ENCODE measurements at regions not wholly inside any gene's neighbourhood (a gene's known extent, or its start where the extent isn't known, plus 50 kb on each side); places are given as distances from the start of the nearest gene placed in this dataset.
"Not testable (repeated sequence)": the region's sequence is repeated elsewhere in the genome, so short reads cannot be mapped to it uniquely, and the experiment has no call there.

DNA sequence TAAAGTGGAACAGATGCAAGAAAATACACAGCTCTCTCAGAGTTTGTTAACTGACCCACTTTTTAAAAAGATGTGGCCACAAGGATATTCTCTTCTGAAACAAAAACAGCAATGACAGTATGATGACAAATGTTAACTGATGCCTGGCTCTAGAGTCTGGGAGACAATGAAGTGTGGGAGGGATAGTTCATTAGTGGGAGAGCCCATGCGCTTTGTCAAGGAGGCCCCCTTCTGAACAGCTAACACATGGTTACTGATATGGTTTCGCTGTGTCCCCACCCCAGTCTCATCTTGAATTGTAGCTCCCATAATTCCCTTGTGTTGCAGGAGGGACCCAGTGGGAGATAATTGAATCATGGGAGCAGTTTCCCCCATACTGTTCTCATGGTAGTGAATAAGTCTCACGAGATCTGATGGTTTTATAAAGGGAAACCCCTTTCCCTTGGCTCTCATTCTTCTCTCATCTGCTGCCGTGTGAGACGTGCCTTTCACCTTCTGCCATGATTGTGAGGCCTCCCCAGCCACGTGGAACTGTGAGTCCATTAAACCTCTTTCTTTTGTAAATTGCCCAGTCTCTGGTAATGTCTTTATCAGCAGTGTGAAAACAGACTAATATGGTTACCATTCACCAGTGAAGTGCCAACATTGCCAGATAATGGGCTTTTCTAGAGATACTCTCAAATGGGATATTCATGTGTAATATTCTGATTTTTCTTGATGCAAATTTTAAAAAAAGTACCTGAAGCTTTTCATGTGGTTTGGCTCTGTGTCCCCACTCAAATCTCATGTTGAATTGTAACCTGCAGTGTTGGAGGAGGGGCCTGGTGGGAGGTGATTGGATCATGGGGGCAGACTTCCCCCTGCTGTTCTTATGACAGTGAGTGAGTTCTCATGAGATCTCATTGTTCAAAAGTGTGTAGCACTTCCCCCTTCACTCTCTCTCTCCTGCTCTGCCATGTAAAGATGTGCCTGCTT lies 435.8 kb downstream of the SHISA9 start:
- not testable (repeated sequence) for DNase-seq

DNA sequence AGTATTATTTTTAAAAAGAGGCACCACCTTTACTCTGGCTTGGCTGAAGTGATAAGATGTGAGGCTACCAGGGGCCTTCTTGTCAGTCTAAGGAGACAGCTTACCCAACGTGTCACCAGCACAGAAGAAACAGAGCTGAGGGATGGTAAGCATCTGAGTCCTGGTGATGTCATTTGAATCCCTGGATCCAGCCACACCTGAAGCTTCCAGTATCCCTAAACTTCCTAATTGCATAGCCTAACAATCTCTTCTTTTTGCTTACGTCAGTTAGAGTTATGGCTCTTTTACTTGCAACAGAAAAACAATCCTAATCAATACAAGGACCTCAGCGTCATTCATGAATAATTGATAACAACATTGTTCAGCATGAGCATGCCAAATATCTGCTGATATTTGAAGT lies 436.6 kb downstream of the SHISA9 start:
- DNase-seq, result no peak

DNA sequence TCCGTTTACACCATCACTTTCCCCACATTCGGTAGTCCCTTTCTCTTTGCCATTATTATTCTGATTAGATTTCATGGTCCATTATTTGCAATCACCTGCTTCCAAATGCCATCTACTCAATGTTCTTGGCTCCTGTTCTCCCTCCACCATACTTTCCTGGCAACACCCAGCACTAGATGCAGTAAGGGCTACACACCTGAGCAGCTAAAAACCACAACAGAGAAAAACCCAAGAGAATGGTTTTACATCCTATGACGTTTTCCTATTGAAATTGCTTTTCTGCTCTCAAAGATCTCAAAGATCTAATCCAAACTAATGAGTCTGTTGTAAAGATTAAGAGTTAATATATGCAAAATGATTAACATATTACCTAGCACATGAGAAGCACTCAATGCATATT lies 441.3 kb downstream of the SHISA9 start:
- no peak for DNase-seq

DNA sequence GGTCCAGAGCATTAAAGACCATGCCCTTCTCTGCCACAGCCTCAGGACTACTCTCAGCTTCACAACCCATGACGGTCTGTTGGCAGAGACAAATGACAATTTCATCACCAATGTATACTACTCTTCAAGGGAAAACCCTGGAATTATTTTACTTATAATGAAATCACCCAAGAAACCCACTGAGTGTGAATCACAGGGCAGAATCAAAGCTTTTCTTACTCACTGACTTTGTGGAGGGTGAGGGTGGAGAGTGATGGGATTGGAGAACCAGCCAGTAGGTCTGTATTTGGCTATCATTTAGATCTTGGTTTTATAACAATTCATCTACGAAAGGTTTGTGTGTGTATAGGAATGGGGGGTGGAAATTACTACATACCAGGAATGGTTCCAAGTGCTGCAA lies 442.6 kb downstream of the SHISA9 start:
- DNase-seq, result no peak

DNA sequence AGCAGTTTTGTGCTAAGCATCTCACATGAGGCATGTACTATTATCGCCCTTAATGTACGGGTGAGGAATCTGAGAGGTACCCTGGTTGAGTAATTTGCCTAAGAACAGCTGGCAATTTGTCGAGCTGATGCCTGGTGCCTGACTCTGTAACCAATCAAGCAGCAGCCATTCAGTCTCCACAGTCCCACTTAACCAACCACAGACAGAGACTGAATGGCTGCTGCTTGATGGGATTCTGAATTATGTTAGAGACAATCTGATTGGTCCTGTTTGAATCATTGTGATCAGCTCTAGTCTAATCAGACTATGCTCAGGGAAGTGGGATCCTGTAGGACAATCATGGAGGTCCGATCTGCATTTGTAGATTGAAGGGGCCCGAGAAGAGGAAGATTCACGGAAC lies 447.0 kb downstream of the SHISA9 start:
- DNase-seq, result no peak

DNA sequence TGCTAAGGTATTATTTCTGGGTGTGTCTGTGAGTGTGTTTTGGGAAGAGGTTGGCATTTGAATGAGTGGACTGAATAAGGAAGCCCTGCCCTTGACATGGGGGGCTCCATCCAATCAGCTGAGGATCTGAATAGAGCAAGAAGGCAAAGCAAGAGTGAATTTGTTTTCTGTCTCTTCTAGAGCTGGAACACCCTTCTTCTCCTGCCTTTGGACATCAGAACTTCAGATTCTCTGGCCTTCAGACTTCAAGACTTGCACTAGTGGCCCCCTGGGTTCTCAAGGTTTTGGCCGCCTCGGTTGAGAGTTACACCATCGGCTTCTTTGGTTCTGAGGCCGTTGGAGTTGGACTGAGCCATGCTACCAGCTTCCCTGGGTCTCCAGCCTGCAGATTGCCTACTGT lies 448.6 kb downstream of the SHISA9 start:
- DNase-seq, result no peak

DNA sequence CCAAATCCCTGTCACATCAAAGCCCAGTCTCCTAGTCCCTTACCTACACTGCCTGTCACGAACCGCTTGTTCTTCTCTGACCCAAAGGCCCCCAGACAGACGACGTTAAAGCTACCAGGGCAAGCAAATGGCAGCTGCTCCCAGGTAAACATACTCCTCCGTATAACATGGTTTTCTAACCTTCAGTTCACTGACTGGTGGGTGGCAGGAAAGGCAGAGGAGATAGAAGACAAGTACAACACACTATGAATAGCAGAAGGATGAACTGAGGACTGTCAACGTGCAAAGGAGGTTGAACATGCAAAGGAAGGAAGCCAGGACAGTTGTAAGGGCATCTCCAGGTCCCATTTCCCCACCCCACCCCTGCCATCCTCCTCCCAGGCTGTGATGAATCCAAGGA lies 449.8 kb downstream of the SHISA9 start:
- DNase-seq, result no peak

DNA sequence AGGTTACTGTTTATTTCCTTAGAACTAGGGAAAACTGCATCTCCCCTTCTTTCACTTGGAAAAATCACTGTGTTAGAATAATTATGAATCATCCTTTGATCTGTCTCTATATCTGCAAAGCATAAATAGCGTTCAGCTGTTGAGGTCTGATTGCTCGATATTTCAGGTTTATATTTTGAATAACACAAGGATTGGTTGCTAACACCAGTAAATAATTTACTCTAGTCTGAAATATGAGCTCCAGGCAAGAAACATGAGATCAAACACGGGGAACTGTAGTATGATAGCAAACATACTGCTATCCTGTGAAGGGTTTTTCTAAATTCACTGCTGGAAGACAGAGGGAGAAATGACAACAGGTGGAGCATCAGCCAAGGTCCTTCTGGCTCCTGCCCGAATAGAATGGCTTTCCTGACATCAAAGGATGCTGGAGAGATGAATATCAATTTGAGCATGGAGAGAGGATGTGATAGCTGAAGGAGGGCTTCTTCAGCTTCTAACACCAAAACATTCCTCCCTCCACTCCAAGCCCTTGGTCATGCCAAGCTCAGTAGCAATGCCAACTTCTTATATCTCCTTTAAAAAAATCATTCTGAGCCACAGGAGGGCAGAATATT lies 450.3 kb downstream of the SHISA9 start:
- DNase-seq, result no peak

DNA sequence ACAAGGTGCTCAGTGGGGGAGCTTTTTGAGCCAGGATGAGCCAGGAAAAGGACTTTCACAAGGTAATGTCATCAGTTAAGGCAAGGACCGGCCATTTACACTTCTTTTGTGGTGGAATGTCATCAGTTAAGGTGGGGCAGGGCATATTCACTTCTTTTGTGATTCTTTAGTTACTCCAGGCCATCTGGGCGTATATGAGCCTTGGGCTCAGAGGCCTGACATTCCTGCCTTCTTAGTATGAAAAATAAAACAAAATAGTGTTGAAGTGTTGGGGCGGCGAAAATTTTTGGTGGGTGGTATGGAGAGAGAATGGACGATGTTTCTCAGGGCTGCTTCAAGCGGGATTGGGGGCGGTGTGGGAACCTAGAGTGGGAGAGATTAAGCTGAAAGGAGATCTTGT lies 451.4 kb downstream of the SHISA9 start:
- DNase-seq, result not testable (repeated sequence)

DNA sequence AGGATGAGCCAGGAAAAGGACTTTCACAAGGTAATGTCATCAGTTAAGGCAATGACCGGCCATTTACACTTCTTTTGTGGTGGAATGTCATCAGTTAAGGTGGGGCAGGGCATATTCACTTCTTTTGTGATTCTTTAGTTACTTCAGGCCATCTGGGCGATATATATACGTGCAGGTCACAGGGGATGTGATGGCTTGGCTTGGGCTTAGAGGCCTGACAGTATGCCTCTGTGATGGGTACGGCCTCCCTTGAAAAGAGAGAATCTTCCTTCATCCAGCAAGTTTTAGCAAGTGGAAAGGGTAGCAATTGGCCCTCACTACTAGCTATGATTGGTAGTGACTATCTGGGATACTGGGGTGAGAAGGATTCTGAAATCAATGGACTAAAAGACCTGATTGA lies 456.4 kb downstream of the SHISA9 start:
- DNase-seq, result not testable (repeated sequence)

DNA sequence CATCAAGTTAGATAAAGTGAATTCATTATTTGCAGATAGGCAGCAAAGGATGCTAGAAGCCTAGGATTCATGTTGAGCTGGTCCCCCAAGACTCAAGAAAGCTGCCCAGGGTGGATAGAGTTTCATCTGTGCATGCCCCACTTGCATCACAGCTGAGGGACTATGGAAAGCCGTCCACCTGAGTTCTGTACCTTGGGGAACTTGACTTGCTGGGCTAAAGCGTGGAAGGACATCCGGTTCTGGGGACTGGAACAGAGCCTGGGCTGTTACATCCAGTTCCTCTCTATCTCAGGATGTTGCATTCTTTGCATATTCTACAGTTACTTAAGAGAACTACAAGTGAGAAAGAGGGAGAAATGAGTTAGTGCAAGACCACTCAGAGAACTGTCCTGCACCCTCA lies 458.4 kb downstream of the SHISA9 start:
- DNase-seq, result no peak

DNA sequence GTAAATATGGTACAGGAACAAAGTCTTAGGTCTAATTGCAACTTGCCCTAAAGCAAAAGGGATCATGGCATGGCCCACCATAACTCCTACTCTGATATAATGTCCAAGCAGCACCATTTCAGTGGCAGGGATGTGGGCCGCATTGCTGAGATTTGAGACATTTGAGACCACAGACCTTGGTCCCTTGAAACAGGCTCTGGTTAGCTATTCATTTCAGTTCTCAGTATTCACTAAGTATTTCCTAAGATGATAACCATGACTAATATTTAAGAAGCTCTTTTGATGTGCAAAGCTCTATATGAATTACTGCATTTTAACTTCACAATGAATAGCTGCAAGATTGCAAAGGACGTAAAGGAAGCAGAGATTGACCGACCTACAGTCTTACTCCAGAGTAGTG lies 471.0 kb downstream of the SHISA9 start:
- DNase-seq, result no peak

DNA sequence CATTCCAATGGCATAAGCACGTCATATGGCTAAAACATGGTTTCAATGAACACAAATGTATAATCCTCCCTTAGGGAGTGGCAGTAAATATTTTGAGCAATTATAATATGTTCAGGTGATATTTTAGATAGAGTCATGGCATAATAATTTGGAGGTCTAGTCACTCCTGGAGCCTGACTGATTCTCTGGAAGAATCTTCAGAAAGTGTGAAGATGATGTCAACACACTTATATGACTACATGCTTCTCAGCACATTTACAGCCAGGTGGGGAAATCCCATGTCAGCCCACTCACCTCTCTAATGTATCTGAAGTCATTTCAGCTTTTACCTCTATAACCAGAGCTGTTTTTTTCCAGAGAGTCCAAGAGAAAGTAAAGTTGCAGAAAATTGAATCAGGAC lies 474.8 kb downstream of the SHISA9 start:
- DNase-seq, result no peak

DNA sequence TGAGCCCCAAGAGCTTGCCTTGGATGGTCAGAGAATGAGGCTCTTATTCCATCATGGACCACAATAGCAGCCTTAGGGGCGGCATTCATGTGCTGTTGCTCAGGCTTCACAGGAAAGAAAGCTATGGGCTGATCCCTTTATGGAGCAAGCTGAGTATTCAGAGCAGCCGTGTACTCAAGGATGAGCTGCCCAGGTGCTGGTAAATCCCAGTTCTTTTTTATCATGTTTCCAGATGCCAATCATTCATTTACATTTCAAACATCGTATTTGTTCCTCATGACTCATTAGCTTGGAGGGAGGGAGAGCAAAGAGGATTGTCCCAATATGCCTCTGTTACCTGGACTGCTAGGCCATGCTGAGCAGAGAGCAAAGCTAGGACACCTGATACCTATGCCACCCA lies 475.7 kb downstream of the SHISA9 start:
- no peak for DNase-seq

DNA sequence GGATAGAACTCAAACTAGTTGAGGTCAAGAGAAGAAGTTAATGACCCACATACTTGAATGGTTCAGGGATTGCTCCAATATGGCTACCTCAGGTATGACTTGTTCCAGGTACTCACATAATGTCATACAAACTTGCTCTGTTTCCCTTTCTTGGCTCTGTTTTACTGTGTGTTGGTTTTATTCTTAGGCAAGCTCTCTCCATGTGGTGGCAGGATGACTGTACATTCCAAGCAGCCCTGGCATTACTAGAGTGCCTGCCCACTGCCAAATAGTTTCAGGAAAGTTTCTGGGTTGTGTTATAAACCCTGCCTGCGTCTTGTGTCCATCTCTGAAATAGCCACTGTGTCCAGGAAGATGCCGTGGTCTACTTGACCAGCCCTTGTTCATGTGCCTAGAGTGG lies 476.8 kb downstream of the SHISA9 start:
- DNase-seq, result no peak

DNA sequence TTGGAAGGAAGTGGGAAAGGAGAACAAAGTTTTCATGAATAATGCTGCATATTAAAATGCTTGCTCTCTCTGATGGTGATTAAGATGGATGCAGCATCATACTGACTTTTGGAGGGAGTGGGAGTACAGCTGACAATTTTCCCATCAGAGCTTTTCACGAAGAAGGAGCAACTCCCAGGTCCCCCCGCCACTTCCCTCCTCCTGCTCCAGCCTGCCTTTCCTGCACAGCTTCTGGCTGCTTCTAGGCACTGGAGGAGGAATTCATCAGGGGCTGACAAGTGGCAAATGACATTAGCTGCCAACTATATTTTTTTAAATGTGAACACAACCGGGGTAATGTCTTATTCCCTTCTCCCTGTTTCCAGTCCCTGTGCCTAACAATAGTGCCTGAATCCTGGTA lies 477.9 kb downstream of the SHISA9 start:
- DNase-seq, result no peak

DNA sequence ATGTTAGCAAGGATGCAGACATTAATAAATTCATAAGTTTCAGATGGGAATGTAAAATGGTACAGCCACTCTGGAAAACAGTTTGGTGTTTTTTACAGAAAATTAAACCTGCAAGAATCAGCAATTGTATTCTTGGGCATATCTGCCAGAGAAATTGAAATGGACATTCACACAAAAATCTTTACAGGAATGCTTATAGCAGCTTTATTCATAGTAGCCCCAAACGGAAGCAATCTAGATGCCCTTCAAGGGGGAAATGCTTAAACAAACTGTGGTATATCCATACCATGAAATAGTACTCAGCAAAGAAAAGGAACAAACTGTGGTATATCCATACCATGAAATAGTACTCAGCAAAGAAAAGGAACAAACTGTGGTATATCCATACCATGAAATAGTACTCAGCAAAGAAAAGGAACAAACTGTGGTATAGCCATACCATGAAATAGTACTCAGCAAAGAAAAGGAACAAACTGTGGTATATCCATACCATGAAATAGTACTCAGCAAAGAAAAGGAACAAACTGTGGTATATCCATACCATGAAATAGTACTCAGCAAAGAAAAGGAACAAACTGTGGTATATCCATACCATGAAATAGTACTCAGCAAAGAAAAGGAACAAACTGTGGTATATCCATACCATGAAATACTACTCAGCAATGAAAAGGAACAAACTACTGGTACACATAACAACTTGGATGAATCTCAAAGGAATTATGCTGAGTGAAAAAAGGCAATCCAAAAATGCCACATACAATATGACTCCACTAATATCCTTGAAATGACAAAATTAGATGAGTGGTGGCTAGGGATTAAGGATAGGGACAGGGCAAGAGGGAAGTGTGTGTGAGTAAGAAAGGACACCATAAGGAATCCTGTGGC lies 484.0 kb downstream of the SHISA9 start:
- DNase-seq, result not testable (repeated sequence)

DNA sequence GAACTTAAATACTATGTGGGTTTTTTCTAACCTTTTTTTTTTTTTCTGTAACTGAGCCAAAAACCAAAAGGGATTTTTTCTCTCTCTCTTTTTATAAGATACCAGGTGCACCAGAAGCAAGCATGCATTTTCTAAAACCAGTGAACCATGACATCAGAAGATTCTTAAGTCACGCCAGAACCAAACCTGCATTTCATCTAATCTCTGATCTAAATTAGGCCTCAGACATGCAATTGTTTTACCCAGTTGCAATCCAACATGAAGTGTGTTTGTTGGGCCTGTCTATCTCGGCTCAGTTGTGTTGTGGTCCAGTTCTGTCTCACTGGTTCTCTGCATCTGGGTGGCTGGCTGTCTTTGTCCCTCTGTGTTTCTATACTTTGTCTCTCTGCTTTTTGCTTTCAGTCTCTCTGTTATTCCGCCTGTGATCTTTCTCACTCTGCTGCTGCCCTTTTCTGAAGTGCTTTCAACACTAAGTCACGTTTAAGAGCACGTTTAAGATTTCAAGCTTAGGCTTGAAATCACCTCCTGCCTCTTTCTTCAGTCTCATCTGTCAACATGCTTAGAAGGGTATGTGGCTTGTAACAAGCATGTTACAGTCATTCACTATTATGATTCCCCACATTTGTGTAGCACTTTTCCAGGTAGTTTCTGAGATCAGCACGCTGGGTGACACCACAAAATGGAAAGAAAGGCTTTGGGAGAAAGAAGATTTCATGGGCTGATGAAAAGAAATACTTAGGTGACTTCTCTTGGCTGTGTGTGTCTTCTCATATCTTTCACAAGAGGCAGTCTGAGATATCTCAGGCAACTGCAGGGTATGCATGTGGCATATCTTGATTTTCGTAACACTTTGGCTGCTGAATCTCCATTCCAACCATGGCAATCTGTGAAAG lies 488.9 kb downstream of the SHISA9 start:
- DNase-seq, result no peak

DNA sequence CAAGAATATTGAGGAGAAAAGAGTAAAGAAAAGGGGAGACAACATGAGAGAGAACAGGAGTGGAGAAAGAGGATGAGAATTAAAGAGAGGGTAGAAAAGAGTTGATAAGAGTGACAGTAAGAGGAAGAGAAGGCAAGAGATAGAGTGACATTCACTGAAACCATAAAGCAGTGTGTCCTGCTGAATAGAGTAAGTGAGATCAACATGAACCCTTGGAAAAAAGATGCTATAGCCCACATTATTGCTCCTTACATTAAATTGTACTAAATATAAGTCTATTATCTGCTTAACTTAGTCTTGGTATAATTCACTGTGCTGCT lies 489.5 kb downstream of the SHISA9 start:
- no peak for DNase-seq

DNA sequence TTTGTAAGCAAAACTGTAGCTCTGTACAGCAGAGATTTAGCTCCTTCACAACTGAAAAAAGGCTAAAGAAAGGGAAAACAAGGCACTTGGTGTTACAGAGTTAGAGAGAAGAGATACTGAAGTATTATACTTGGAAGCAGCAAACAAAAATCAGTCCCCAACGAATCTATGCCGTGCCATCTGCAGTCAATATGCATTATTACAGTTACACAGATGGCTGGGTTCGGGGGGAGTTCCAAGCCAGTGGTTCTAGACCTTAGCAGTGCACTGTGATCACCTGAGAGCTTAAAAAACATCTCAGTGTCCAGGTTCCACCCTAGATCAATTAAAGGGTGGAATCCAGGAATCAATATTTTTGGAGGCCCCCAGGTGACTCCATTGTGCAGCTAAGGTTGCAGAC lies 489.9 kb downstream of the SHISA9 start:
- DNase-seq, result no peak

DNA sequence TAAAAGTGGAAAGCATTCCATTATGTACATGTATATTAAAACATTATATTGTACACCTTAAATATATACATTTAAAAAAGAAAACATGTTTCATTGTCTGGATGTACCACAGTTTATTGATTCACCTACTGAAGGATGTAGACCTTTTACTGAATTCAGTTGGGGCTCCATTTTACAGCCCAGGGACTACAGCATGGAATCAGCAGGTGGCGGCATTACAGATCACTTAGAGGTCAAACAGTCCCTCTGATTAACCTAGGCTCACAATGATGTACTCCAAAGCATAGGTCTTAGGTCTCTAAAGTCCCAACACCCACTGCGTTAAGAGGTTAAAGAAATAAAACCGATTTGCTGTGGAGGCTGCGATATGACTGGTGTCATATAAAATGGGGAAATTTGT lies 490.9 kb downstream of the SHISA9 start:
- no peak for DNase-seq

DNA sequence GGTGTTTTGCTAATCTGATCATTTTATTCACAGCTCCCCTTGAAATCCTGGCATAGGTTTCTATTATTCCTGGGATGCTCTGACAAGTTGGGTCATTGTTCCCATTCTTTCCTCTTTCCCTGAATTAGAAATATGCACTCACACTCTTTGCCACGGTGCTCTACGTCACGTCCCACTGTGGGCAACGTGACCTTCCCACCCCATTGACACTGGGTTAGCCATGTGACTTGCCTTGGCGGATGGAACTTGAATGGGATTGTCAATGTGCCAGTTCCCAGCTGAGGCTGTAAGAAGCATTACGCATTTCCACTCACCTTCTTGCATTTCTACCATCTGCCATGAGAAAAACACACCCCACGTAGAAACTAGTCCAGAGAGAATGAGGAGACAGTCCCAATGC lies 492.4 kb downstream of the SHISA9 start:
- DNase-seq, result no peak

DNA sequence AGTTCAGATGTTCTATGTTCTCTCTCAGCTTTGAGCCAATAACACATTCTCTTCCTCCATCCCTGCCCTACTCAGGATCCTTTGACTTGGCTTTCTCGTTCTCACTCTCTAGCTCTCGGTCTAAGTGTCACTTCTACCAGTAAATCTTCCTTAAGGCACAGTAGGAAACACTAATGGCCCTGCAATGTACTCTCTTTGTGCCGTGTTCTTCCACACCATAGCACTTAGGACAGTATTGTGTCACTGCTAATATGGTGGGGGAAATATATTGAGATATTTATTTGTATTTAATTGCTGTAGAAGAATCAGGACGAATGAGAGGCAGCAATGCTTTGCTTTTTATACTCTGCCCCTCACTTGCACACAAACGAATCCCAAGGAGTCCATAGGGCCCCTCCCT lies 493.1 kb downstream of the SHISA9 start:
- DNase-seq, result no peak

Measured in NCI-H69 (cell line).